Smooth muscle cell (in vitro differentiated cells): ENCODE measurements at regions not wholly inside any gene's neighbourhood (a gene's known extent, or its start where the extent isn't known, plus 50 kb on each side); places are given as distances from the start of the nearest gene placed in this dataset.
A peak's percentile ranks its signal among the peaks of the same experiment; 100 is the strongest.
"Not testable (repeated sequence)": the region's sequence is repeated elsewhere in the genome, so short reads cannot be mapped to it uniquely, and the experiment has no call there.

ENCODE experiments used
- DNase-seq: peaks from one replicate; lab custom pipeline; 2025; ENCODE audit not compliant: unreplicated experiment; lab: John Stamatoyannopoulos, UW
- H2AFZ ChIP-seq: fragments of 200-600 bp; sonication (generic); 2 replicates; pipeline ENCODE4 v1.6.0; 2016; ENCODE audit warnings: antibody characterized with exemption, low read depth, mild to moderate bottlenecking
- H3F3A ChIP-seq: fragments of 200-600 bp; sonication (generic); 2 replicates; pipeline ENCODE4 v1.6.0; 2017; ENCODE audit warnings: antibody characterized with exemption, low read depth
- H3K27ac ChIP-seq: fragments of 200-600 bp; sonication (generic); 2 replicates; pipeline ENCODE4 v1.5.1; 2016; ENCODE audit warnings: low read depth, mild to moderate bottlenecking
- H3K27me3 ChIP-seq: fragments of 200-600 bp; sonication (generic); 2 replicates; pipeline ENCODE4 v1.6.1; 2016; ENCODE audit warnings: low read depth, mild to moderate bottlenecking
- H3K36me3 ChIP-seq: fragments of 200-600 bp; sonication (generic); 2 replicates; pipeline ENCODE4 v1.5.1; 2016; ENCODE audit warnings: low read depth
- H3K4me1 ChIP-seq: fragments of 200-600 bp; sonication (generic); 2 replicates; pipeline ENCODE4 v1.5.1; 2016; ENCODE audit warnings: low read depth
- H3K4me2 ChIP-seq: fragments of 200-600 bp; sonication (generic); 2 replicates; pipeline ENCODE4 v1.6.0; 2016; ENCODE audit warnings: mild to moderate bottlenecking
- H3K4me3 ChIP-seq: fragments of 200-600 bp; sonication (generic); 2 replicates; pipeline ENCODE4 v1.5.1; 2016; ENCODE audit warnings: mild to moderate bottlenecking
- H3K79me2 ChIP-seq: fragments of 200-600 bp; sonication (generic); 2 replicates; pipeline ENCODE4 v1.6.0; 2016; ENCODE audit warnings: low read depth, mild to moderate bottlenecking
- H3K9ac ChIP-seq: fragments of 200-600 bp; sonication (generic); 2 replicates; pipeline ENCODE4 v1.6.0; 2016; ENCODE audit warnings: low read depth
- H3K9me3 ChIP-seq: fragments of 200-600 bp; sonication (generic); replicated peaks from 2 replicates; pipeline ENCODE4 v1.5.1; 2016; ENCODE audit warnings: low read depth
- H4K20me1 ChIP-seq: fragments of 200-600 bp; sonication (generic); 2 replicates; pipeline ENCODE4 v1.6.0; 2016; ENCODE audit warnings: low read depth
- WGBS: methylation state at CpG from one replicate; pipeline ENCODE4 v1.1.7; 2016; ENCODE audit warnings: low lambda C conversion rate; 5-methylcytosine and 5-hydroxymethylcytosine counted together
- TF ChIP-seq, protein P1 (sequence below): fragments of 200-600 bp; sonication (generic); IDR thresholded peaks from 2 replicates; pipeline ENCODE4 v1.5.1; 2017; ENCODE audit warnings: borderline replicate concordance, mild to moderate bottlenecking, antibody characterized with exemption; ENCODE audit not compliant: insufficient read depth, poor library complexity, severe bottlenecking

DNA sequence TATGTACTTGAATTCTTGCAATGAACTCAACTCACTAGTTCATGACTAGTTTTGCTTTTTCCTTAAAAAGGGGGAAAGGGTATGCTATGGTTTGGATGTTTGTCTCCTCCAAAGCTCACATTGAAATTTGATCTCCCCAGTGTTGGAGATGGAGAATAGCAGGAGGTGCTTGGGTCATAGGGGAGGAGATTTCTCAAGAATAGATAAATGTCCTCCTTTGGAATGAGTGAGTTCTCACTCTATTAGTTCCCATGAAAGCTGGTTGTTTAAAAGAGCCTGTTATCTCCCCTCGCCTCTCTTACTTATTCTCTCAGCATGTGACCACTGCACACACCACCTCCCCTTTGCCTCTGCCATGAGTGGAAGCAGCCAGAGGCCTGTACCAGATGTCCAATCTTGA, 109.4 kb upstream of the INTU start:
- Histone ChIP-seq H3K27me3 (no peaks in the 10 kb centered on the region), H3K9ac (no peak overlapping the region), H3K4me2 (no peak overlapping the region), H3K36me3 (no peaks in the 10 kb centered on the region), H3K4me3 (no peak overlapping the region), H3K27ac (no peak overlapping the region), H3K9me3 (no peaks in the 10 kb centered on the region), H4K20me1 (no peaks in the 10 kb centered on the region), H3K79me2 (no peaks in the 10 kb centered on the region), H2AFZ (no peak overlapping the region), H3F3A (peaks cover 6% of the 10 kb centered on the region), H3K4me1 (peaks cover 7% of the 10 kb centered on the region)
- WGBS, result 83% methylated on average over 1 of the region's 1 CpG
- DNase-seq, result no peak
- TF ChIP-seq, protein P1, sequence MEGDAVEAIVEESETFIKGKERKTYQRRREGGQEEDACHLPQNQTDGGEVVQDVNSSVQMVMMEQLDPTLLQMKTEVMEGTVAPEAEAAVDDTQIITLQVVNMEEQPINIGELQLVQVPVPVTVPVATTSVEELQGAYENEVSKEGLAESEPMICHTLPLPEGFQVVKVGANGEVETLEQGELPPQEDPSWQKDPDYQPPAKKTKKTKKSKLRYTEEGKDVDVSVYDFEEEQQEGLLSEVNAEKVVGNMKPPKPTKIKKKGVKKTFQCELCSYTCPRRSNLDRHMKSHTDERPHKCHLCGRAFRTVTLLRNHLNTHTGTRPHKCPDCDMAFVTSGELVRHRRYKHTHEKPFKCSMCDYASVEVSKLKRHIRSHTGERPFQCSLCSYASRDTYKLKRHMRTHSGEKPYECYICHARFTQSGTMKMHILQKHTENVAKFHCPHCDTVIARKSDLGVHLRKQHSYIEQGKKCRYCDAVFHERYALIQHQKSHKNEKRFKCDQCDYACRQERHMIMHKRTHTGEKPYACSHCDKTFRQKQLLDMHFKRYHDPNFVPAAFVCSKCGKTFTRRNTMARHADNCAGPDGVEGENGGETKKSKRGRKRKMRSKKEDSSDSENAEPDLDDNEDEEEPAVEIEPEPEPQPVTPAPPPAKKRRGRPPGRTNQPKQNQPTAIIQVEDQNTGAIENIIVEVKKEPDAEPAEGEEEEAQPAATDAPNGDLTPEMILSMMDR, result no peak

DNA sequence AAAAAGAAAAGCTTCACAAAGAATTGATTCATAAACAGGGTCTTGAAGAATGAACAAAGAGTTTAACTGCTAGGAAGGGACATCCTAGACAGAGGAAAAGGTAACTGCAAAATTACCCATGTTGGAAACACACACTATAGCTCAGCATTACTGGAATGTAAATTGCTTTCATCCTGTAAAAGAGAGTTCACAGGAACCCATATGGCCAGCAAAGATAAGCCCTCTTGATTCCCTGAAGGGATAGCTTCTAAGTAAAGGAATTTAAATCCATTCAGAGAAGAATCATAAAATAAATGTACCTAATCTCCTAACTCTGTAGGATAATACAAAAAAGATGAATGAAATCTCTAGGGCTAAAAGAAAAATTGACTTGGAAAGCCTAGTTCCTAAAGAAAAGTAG, 107.1 kb upstream of the INTU start:
- TF ChIP-seq, protein P1, result no peak
- Histone ChIP-seq H4K20me1 (no peaks in the 10 kb centered on the region), H3F3A (peaks cover 7% of the 10 kb centered on the region), H3K4me3 (no peak overlapping the region), H3K79me2 (no peaks in the 10 kb centered on the region), H3K4me2 (no peak overlapping the region), H3K9me3 (no peaks in the 10 kb centered on the region), H3K36me3 (no peaks in the 10 kb centered on the region), H3K27me3 (no peaks in the 10 kb centered on the region), H3K27ac (no peak overlapping the region), H2AFZ (no peak overlapping the region), H3K9ac (no peak overlapping the region), H3K4me1 (peaks cover 7% of the 10 kb centered on the region)
- DNase-seq, result no peak

DNA sequence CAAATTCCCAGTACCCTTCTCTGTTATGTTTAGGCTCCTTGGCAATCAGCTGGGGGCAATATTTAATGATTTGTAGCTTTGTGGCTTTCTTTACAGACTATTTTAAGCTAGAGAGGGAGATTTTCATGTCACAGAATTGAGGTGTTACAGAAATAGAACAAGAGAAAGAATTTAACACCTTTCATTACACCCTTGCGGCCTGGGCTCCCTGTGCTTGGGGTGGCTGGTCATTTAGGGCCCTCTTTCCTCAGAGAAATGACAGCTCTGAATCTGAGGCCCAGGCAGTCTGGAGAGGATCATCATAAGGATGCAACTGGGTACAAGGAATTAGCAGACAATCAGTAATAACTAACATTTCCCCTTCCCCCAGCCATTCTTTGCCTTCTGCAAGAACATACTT, 104.5 kb upstream of the INTU start:
- Histone ChIP-seq H3K79me2 (no peaks in the 10 kb centered on the region), H3K9me3 (no peaks in the 10 kb centered on the region), H3K27me3 (no peaks in the 10 kb centered on the region), H3K36me3 (no peaks in the 10 kb centered on the region), H3K4me2 (no peak overlapping the region), H4K20me1 (no peaks in the 10 kb centered on the region), H2AFZ (peak overlapping the region; percentile 30), H3F3A (peaks cover 7% of the 10 kb centered on the region), H3K9ac (no peak overlapping the region), H3K4me1 (peaks cover 7% of the 10 kb centered on the region), H3K4me3 (no peak overlapping the region), H3K27ac (no peak overlapping the region)
- no peak for DNase-seq
- WGBS, result 13% methylated on average over 1 of the region's 1 CpG
- TF ChIP-seq, protein P1, result no peak

DNA sequence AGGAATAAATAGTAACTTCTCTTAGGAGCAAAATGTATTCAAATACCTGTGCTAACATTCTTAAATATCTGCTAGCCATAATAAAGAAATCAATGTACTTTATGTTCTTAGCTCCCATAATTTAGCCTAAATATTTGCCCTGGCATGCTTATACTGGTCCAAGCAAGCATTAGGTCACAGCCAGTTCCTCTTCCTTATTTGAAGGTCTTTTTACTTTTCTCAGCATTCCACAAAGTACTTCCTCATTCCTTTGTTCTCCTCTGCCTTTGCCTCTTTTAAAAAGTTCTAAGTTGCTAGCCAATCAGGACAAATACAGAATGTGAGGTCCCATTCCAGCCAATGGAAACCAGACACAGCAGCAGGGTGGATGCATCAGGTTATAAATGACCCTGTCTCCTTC, 102.9 kb upstream of the INTU start:
- not testable (repeated sequence) for H4K20me1 ChIP-seq, H3K9ac ChIP-seq, H3F3A ChIP-seq, H3K27ac ChIP-seq, H3K9me3 ChIP-seq, H3K36me3 ChIP-seq, H3K4me2 ChIP-seq, H3K4me3 ChIP-seq, DNase-seq, H3K27me3 ChIP-seq, H3K79me2 ChIP-seq, H3K4me1 ChIP-seq
- H2AFZ ChIP-seq, result peak overlapping the region; percentile 30
